ENCODE measurements at regions not wholly inside any gene's neighbourhood (a gene's known extent, or its start where the extent isn't known, plus 50 kb on each side); places are given as distances from the start of the nearest gene placed in this dataset.

GRCh38 chr1:87866416-87866815, 537.7 kb downstream of the LMO4 start:
- no peaks in the 10 kb centered on the region for H3K27me3 ChIP-seq
- WGBS, 2 donors = 95 to 97% methylated on average over 3 of the region's 3 CpGs
- H3K9me3 ChIP-seq = no peaks in the 10 kb centered on the region
- DNase-seq = no peak
- no peaks in the 10 kb centered on the region for H3K4me1 ChIP-seq
- no peaks in the 10 kb centered on the region for H3K36me3 ChIP-seq (ENCODE audit: low read depth, missing control alignments)
- intact Hi-C loops (cut with DNase I; ENCODE audit: low total_unique reads) = no loop called here
- TF ChIP-seq POLR2A (IDR thresholded peaks at IDR 0.05) = no peak
- TF ChIP-seq CTCF (IDR thresholded peaks at IDR 0.05) = no peak
- H3K4me3 ChIP-seq = no peak overlapping the region
- no peak overlapping the region for H3K27ac ChIP-seq

- 50 to 72% methylated on average over 1 of the region's 1 CpG for WGBS, 2 donors
- Histone ChIP-seq H3K36me3 (ENCODE audit: low read depth, missing control alignments) (no peaks in the 10 kb centered on the region), H3K27ac (no peak overlapping the region), H3K9me3 (no peaks in the 10 kb centered on the region), H3K4me1 (no peaks in the 10 kb centered on the region), H3K27me3 (no peaks in the 10 kb centered on the region), H3K4me3 (no peak overlapping the region)
- DNase-seq = no peak
- TF ChIP-seq POLR2A (IDR thresholded peaks at IDR 0.05) (no peak), CTCF (IDR thresholded peaks at IDR 0.05) (no peak)
- intact Hi-C loops (cut with DNase I; ENCODE audit: low total_unique reads) = no loop called here
These were observed 538.9 kb downstream of the LMO4 start for GRCh38 chr1:87867626-87868025.

GRCh38 chr1:87869567-87869966, 540.9 kb downstream of the LMO4 start:
- Histone ChIP-seq H3K27me3 (no peaks in the 10 kb centered on the region), H3K36me3 (ENCODE audit: low read depth, missing control alignments) (no peaks in the 10 kb centered on the region), H3K4me3 (no peak overlapping the region), H3K4me1 (no peaks in the 10 kb centered on the region), H3K27ac (no peak overlapping the region), H3K9me3 (no peaks in the 10 kb centered on the region)
- TF ChIP-seq CTCF (IDR thresholded peaks at IDR 0.05) = no peak
- TF ChIP-seq POLR2A (IDR thresholded peaks at IDR 0.05) = no peak
- WGBS, 2 donors = 72 to 86% methylated on average over 1 of the region's 1 CpG
- DNase-seq = no peak
- intact Hi-C loops (cut with DNase I; ENCODE audit: low total_unique reads) = no loop called here

GRCh38 chr1:87872189-87872588, 543.5 kb downstream of the LMO4 start:
- no peaks in the 10 kb centered on the region for H3K36me3 ChIP-seq (ENCODE audit: low read depth, missing control alignments)
- TF ChIP-seq CTCF (IDR thresholded peaks at IDR 0.05) = no peak
- TF ChIP-seq POLR2A (IDR thresholded peaks at IDR 0.05) = no peak
- no peak for DNase-seq
- intact Hi-C loops (cut with DNase I; ENCODE audit: low total_unique reads) = no loop called here
- no peaks in the 10 kb centered on the region for H3K9me3 ChIP-seq
- H3K4me1 ChIP-seq = no peaks in the 10 kb centered on the region
- no peak overlapping the region for H3K4me3 ChIP-seq
- no peaks in the 10 kb centered on the region for H3K27me3 ChIP-seq
- WGBS, 2 donors = 90 to 98% methylated on average over 2 of the region's 2 CpGs
- no peak overlapping the region for H3K27ac ChIP-seq

GRCh38 chr1:87872692-87873091, 544.0 kb downstream of the LMO4 start:
- no peak for TF ChIP-seq POLR2A (IDR thresholded peaks at IDR 0.05)
- no peak for TF ChIP-seq CTCF (IDR thresholded peaks at IDR 0.05)
- Histone ChIP-seq H3K9me3 (no peaks in the 10 kb centered on the region), H3K36me3 (ENCODE audit: low read depth, missing control alignments) (no peaks in the 10 kb centered on the region), H3K4me1 (no peaks in the 10 kb centered on the region), H3K27me3 (no peaks in the 10 kb centered on the region), H3K4me3 (no peak overlapping the region), H3K27ac (no peak overlapping the region)
- DNase-seq = no peak
- intact Hi-C loops (cut with DNase I; ENCODE audit: low total_unique reads) = no loop called here
- 89 to 95% methylated on average over 3 of the region's 3 CpGs for whole genome bisulfite sequencing, 2 donors

All from testis (tissue), 2 donors.